SK-N-SH treated with all-trans-retinoic acid at 6 μM for 48 hours (cell line): ENCODE measurements at regions not wholly inside any gene's neighbourhood (a gene's known extent, or its start where the extent isn't known, plus 50 kb on each side); places are given as distances from the start of the nearest gene placed in this dataset.

Source experiments
- ATAC-seq: fragments of 200-7000 bp; cut with Tn5 transposase; 3 replicates; pipeline ENCODE4 v1.9.1; 2020; ENCODE audit warnings: mild to moderate bottlenecking, moderate library complexity
- ARNTL ChIP-seq: fragments of 450-650 bp; formaldehyde crosslinking; IDR thresholded peaks from 2 replicates; pipeline ENCODE4 v1.5.0; 2020; ENCODE audit warnings: low read depth, mild to moderate bottlenecking, moderate library complexity, borderline replicate concordance
- BACH2 ChIP-seq: fragments of 250-450 bp; sonication (Bioruptor Pico); IDR thresholded peaks from 2 replicates; pipeline ENCODE4 v1.9.0; 2021; ENCODE audit warnings: mild to moderate bottlenecking, borderline replicate concordance
- CREB5 ChIP-seq: fragments of 250-450 bp; sonication (Bioruptor Pico); IDR thresholded peaks from 2 replicates; pipeline ENCODE4 v1.5.1; 2020; ENCODE audit warnings: low read depth, mild to moderate bottlenecking, moderate library complexity
- CSDC2 ChIP-seq: fragments of 250-450 bp; sonication (Bioruptor Pico); IDR thresholded peaks from 2 replicates; pipeline ENCODE4 v1.5.0; 2020; ENCODE audit warnings: mild to moderate bottlenecking, moderate library complexity
- CSRNP3 ChIP-seq: fragments of 250-450 bp; sonication (Bioruptor Pico); IDR thresholded peaks from 2 replicates; pipeline ENCODE4 v1.5.1; 2021; ENCODE audit warnings: mild to moderate bottlenecking, moderate library complexity
- ESRRG ChIP-seq: fragments of 250-450 bp; sonication (Bioruptor Pico); IDR thresholded peaks from 2 replicates; pipeline ENCODE4 v1.6.1; 2021; ENCODE audit warnings: mild to moderate bottlenecking
- GLIS3 ChIP-seq: fragments of 250-450 bp; sonication (Bioruptor Pico); IDR thresholded peaks from 2 replicates; pipeline ENCODE4 v1.5.0; 2020; ENCODE audit warnings: mild to moderate bottlenecking, moderate library complexity
- OSR1 ChIP-seq: fragments of 250-450 bp; sonication (Bioruptor Pico); IDR thresholded peaks from 2 replicates; pipeline ENCODE4 v1.8.0; 2022; ENCODE audit warnings: moderate library complexity, mild to moderate bottlenecking, inconsistent platforms
- PATZ1 ChIP-seq: fragments of 250-450 bp; sonication (Bioruptor Pico); IDR thresholded peaks from 2 replicates; pipeline ENCODE4 v1.8.0; 2020; ENCODE audit warnings: mild to moderate bottlenecking, moderate library complexity, borderline replicate concordance
- POU6F1 ChIP-seq: fragments of 250-450 bp; sonication (Bioruptor Pico); IDR thresholded peaks from 2 replicates; pipeline ENCODE4 v1.8.0; 2021; ENCODE audit warnings: low read depth, mild to moderate bottlenecking, moderate library complexity, borderline replicate concordance
- PPARA ChIP-seq: fragments of 250-450 bp; sonication (Bioruptor Pico); IDR thresholded peaks from 2 replicates; pipeline ENCODE4 v1.5.0; 2020; ENCODE audit warnings: mild to moderate bottlenecking, borderline replicate concordance
- RARB ChIP-seq: fragments of 250-450 bp; sonication (Bioruptor Pico); IDR thresholded peaks from 2 replicates; pipeline ENCODE4 v1.8.0; 2021; ENCODE audit warnings: mild to moderate bottlenecking, moderate library complexity
- SNAI2 ChIP-seq: fragments of 250-450 bp; sonication (Bioruptor Pico); IDR thresholded peaks from 2 replicates; pipeline ENCODE4 v1.5.0; 2020; ENCODE audit warnings: mild to moderate bottlenecking, moderate library complexity
- TOX ChIP-seq: fragments of 250-450 bp; sonication (Bioruptor Pico); IDR thresholded peaks from 2 replicates; pipeline ENCODE4 v1.8.0; 2021; ENCODE audit warnings: mild to moderate bottlenecking, moderate library complexity, borderline replicate concordance
- TSHZ2 ChIP-seq: fragments of 250-450 bp; sonication (Bioruptor Pico); IDR thresholded peaks from 2 replicates; pipeline ENCODE4 v1.5.0; 2020; ENCODE audit warnings: mild to moderate bottlenecking, moderate library complexity
- ZC3H10 ChIP-seq: fragments of 250-450 bp; sonication (Bioruptor Pico); IDR thresholded peaks from 2 replicates; pipeline ENCODE4 v1.5.1; 2021; ENCODE audit warnings: mild to moderate bottlenecking, moderate library complexity
- ZFP3 ChIP-seq: fragments of 250-450 bp; sonication (Bioruptor Pico); IDR thresholded peaks from 2 replicates; pipeline ENCODE4 v1.5.0; 2020; ENCODE audit warnings: mild to moderate bottlenecking, moderate library complexity
- ZFP30 ChIP-seq: fragments of 450-650 bp; formaldehyde crosslinking; IDR thresholded peaks from 2 replicates; pipeline ENCODE4 v1.5.0; 2022; ENCODE audit warnings: mild to moderate bottlenecking, moderate library complexity
- ZNF565 ChIP-seq: fragments of 450-650 bp; formaldehyde crosslinking; conservative IDR thresholded peaks from 2 replicates; pipeline ENCODE4 v1.5.0; 2020; ENCODE audit warnings: low read depth, mild to moderate bottlenecking, moderate library complexity
- ZNF70 ChIP-seq: fragments of 450-650 bp; formaldehyde crosslinking; IDR thresholded peaks from 2 replicates; pipeline ENCODE4 v1.5.0; 2020; ENCODE audit warnings: mild to moderate bottlenecking, moderate library complexity

- TF ChIP-seq SNAI2 (CRISPR knock-in tag) (no peak), CSDC2 (CRISPR knock-in tag) (no peak), RARB (CRISPR knock-in tag) (no peak), OSR1 (CRISPR knock-in tag) (no peak), GLIS3 (CRISPR knock-in tag) (no peak), PPARA (CRISPR knock-in tag) (no peak), ARNTL (CRISPR knock-in tag) (no peak), TOX (CRISPR knock-in tag) (no peak), BACH2 (CRISPR knock-in tag) (no peak), ZFP30 (CRISPR knock-in tag) (no peak), ESRRG (no peak), CREB5 (CRISPR knock-in tag) (no peak)
- TF ChIP-seq, all 23 proteins: peak for 0
- no peak for ATAC-seq
These were observed 85.7 kb upstream of the BMPER start for GRCh38 chr7:33819658-33820057.

- TF ChIP-seq GLIS3 (CRISPR knock-in tag) (no peak), ZC3H10 (CRISPR knock-in tag) (no peak), ZFP3 (CRISPR knock-in tag) (no peak), PPARA (CRISPR knock-in tag) (no peak), ZNF565 (CRISPR knock-in tag) (no peak), OSR1 (CRISPR knock-in tag) (no peak), ZNF70 (no peak), POU6F1 (CRISPR knock-in tag) (no peak), ZFP30 (CRISPR knock-in tag) (no peak)
- TF ChIP-seq, all 23 proteins: peak for 0
- no peak for ATAC-seq
These were observed 85.1 kb upstream of the BMPER start for GRCh38 chr7:33820206-33820605.

GRCh38 chr7:33821970-33822369, 83.4 kb upstream of the BMPER start:
- ATAC-seq: no peak

More at GRCh38 chr7:33821970-33822369, 83.4 kb upstream of the BMPER start:
- TF ChIP-seq CSRNP3 (CRISPR knock-in tag) (no peak), POU6F1 (CRISPR knock-in tag) (no peak), ZFP3 (CRISPR knock-in tag) (no peak), TSHZ2 (no peak), PATZ1 (no peak)
